ENCODE measurements at regions not wholly inside any gene's neighbourhood (a gene's known extent, or its start where the extent isn't known, plus 50 kb on each side); places are given as distances from the start of the nearest gene placed in this dataset.
A peak's percentile ranks its signal among the peaks of the same experiment; 100 is the strongest.
"Not testable (repeated sequence)": the region's sequence is repeated elsewhere in the genome, so short reads cannot be mapped to it uniquely, and the experiment has no call there.

DNA sequence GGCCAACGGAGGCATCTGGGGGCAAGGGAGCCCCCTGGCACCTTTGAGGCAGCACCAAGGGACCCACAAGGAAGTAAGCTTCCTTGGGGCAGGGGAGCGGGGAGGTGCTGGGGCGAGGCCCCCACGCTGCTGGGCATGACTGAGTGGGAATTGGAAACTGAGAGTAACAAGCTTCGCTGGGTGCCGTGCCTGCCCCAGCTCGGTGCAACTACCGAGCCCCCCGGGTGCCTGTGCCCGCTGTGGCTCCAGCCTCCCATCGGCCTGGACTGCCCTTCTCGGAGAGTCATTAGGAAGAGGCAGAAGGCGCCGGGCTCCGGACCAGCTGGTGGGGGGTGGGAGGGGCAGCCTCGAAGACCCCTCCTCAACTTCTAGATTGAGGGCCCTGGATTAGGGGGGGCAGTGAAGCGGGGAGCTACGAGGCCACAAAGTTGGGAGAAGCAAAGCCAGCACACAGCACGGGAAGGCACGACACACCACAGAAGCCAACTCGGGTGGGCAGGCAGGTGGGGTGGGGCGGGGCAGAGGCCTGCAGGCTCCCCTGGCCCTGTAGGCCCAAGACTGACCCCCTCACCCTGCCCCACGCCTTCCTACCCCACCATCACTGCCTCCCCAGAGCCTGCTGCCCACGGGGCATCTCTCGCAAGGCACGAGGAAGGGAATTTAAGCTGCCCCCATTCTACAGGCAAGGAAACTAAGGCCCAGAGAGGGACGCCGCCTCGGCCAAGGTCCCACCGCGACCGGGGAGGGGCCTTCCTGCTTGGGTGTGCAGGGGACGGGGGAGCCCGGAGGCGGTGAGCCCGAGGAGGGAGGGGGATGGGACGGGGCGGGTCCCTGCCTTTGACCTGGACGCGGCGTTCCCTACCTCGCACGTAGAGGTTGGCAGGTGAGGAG is 83.2 kb downstream of the PTPRS start:
- no peak for DNase-seq

DNA sequence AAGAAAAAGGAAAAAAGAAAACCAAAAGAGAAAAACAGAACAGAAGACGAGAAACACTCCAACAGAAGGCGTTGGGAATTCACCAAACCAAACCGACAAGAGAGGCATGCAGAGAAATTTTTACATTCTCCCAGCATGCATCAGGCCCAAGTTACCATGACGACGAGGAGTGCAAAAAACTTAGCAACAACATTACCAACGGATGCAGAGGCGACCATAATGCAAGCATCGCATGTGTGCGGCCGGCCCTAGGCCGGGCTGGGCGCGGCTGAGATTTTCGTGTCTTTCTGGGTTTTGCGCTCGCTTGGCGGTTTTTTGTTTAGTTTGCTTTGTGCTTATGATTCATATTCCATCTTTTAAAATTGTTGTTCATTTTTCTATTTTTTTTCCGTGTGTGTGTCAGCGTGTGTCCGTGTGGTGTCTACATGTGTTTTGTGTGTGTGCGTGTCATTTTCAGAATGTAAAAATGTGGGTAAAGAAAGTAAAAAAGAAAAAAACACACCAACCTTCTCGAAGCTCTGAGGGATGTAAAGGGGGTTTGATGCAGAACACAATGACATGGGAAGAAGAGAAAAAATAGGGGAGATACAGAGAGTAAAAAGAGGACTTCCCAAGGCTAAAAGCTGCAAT is 84.9 kb downstream of the PTPRS start:
- no peak for DNase-seq

DNA sequence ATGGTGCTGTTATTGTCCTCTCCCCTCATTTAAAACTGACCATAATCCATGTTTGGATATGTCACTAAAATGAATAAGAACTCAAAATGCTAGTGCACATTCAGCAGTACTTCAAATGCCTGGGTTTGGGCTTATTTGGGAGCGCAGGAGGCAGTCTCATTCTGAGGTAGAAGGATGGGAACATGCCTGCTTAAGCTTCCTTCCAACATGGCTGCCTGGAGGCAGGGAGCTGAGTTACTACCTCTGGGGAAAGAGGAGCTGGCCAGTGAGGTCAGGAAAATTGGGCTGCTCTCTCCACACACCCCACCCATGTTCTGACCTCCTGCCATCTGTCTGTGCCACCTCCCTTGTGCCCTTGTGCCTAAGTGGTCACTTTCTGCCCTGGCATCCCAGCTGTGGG is 85.7 kb downstream of the PTPRS start:
- DNase-seq = no peak

DNA sequence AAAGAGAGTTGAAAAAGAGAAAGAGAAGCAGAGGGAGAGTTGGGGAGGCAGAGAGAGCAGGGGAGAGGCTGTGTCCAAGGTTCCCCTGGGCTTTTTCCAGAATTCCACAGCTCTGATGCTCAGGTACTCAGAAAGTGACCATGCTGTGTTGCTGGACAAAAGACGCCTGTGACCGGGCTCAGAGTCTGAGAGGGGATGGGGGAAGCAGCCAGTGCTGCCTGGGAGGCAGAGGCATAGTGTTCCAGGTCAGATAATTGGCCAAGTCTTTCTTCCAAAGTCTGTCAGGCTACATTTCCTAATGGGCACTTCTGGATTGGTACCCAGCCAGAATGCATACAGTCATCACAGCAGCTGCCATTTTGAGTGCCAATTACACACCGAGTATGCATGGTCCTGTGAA is 86.1 kb downstream of the PTPRS start:
- DNase-seq = no peak

DNA sequence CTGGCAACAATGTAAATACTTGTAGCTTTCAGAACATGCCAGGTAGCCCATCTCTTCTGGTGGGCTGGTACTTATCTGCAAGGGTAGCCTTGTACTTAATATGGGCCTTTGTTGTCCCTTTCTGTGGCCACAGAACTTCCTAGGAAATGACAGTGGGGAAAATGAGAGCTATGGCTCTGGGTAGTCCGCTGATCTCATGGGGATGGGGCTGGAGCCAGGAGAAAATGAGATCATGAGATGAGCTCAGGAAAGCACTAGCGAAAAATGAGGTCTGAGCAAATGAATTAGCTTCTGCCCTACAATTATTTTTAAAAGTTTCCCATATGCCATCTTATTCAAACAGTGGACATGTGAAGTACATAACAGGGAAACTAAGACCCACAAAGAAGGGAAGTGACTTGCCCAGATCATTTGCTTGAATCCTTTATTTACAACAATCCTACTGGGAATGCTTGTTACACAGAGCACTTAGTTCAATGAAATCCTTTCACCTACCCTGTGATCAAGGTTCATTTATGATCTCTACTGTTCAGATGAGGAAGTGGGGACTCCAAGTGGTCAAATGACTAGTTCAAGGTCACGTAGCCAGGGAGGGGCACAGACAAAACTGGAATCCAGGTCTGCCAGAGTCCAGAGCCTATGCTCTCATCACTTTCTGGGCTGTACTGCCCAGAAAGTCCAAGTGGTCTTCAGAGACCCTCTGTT is 87.1 kb downstream of the PTPRS start:
- no peak for DNase-seq

DNA sequence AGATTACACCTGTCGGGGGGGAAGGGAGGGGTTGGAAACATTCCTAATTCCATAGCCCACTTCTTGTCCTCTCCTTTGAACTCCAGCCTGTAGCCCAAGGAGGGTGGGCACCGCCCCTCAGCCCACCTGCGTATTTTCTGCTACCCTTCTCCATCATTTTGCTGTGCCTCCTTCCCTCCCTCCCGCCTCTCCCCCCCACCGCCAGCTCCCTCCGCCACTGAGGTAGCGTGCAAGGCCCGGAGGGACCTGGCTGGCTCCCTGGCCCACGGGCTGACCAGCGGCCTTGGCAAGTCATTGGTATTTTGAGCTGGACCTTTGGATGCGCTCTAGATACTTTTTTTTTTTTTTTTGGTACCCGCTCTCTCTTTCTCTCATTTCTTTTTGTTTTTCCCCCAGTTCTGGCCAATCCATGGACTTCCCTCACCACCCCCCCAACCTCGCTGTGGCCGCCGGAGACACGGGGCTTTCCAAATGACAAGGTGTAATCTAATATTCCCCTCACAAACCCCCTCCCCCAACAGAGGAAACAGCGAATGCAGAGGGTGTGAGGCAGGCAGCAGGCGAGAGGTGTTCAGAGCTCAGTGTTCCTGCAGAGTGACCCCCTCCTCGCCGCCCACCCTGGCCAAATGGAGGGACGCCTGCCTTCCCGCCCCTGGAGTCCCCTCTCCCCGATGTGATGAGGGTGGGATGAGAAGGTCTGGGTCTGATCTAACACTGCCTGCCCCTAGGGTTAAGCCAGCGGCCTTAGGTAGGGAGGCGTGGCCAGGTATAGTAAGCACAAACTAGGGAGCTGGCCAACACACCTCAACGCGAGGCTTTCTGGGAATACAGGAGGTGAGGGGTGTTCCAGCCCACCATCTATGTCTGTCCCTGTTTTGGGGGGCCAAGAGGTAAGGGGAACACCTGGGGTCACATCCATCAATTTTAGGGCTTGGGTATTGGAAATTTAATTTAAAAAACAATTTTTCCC is 89.2 kb downstream of the PTPRS start:
- DNase-seq = no peak

DNA sequence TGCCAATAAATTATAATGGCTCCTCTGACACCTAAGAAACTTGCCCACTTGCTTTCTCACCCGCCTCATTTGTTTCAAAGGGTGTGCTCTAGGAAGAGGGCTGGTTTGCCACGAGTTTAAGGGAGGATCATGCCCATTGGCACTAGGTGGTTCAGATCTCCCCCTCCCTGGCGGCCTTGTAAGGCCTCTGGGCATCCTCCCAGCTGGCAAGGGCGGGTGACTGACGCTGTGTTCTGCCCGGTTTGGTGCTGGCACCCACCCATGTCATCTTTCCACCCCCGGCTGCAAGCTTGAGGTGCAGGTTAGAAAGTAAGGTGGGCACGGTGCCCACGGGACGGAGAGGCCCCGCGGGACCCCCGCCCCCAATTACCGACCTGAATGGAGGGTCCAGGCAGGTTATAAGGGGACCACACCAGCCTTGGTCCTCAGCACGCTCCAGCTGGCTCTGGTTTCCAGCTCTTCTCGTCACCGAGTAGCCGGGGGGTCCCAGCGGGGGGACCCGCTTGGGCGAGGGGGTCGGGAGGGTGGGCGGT is 90.4 kb downstream of the PTPRS start:
- DNase-seq = no peak

DNA sequence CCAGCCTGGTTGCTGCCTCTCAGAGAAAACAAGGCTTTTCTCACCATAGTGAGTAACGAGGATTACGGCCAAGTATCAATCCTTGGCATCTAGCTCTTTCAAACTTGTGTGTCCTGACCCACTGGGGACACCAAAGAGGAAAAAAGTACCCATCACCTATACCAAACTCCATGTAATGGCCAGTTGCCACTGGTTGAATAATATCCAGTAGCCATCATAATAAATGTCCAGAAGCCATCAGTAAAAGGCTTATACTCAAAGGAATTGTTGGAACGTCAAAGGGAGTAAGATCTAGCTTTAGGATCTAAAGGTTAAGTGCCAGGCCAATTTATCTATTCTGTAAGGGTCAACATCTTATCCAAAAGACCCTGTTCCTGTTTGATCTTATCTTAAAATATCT is 91.1 kb downstream of the PTPRS start:
- no peak for DNase-seq

DNA sequence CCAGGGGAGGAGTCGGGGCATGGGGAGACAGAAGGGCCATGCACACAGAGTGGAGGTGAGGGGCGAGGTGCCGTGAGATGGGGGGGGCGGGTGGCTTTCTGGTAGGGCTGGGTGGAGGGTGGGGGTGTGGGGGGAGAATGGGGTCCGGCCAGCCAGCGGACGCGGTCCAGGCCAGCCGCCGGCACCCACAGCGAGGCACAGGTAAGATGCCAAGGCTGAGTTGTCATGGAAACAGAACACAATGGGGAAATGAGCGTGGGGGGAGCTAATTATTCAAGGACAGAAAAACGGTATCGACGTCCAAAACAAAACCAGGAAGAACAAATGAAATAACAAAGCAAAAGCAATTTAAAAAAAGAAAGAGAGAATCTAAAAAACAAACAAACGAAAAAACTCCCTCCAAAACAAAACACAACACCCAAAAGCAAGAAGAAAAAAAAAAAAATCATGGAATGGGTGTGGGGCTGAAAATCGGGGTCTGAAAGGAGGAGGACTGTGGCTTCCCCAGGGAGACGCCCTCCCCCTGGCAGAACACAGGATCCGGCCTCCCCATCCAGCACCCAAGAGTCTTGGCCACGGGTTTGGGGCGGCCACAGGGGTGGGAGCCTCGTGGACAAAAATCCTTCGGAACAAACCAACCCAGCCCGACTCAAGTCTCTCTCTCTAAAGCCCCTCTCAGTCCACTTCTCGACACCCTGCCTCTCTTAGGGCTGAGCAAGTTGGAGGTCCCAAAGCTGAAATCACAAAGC is 92.5 kb downstream of the PTPRS start:
- peak; percentile 35 for DNase-seq

DNA sequence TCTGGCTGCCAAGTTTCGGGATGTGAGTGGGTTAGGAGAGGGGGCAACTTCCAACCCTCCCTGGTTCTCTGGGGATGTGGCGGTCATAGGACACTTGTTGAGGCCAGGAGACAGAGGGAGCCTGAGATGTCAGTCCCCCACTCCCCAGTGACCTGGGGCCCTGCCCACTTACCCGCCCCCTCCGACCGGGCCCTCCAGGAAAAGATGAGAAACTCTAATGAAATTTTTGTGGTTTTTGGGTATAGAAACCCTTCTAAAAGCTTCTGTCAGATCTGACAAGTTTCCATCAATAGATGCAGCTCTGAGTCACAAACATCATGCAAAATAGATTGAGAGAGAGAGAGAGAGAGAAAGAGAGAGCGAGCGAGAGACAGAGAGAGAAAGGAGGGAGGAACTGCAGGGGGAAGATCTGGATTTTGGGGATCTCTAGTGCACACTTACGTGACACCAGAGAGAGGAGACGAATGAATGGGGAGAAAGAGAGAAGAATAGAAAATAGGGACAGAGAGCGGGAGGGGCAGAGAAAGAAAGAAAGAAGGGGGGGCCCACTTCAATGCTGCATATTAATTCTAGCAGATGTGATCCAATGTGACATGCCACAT is 94.0 kb downstream of the PTPRS start:
- DNase-seq = no peak

DNA sequence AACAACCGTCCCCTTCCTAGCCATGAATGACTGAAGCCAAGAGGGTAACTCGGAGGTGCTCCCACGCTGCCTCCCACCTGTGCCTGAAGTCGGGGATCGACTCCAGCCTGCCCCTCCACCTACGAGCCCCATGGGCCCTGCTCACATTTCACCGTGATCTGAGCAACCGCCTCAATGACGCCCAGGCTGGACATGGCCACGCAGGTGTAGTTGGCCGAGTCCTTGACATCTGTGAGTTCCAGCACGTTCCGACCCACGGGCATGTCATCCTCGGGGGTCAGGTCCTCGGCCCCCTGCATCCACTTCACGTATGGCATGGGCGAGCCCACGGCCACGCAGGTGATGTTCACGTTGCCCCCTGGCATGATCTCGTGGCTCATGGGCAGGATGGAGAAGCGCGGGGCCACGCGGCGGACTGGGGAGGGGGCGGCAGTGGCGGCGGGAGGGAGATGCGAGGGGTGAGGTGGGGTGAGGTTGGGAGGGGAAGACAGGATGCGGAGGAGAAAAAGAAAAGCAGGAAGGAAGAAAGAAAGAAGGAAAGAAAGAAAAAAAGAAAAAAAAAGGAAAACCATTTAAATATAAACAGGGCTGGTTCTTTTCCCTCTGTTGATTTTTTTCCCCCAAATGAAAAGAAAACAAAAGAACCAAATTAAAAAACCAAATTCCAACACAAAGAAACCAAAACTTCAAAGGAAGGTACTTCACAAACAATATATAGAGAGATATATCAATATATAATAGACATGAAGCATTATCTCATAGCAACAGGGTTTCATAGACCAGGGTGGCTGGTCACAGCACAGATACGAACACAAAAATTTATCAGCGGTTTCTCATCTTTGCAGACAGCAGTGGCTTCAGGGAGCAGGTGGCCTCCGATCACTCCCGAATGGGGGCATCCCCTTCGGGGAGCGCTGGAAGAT is 94.7 kb downstream of the PTPRS start:
- no peak for DNase-seq

DNA sequence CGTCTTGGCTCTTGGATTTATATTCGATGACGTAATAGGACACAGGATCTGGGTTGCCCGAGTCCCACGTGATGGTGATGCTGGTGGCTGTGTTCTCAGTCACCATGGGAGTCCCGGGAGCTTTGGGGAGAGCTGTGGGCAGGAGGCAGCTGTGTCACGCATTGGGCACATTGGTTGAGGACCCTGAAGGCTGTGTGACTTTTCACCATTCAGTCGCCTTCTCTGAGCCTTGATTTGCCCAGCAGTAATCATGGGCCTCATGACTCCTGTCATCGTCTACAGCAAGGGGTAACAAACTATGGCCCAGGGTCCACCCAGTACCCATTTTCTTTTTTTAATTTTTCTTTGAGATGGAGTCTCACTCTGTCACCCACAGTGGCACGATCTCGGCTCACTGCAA is 96.3 kb downstream of the PTPRS start:
- no peak for DNase-seq

DNA sequence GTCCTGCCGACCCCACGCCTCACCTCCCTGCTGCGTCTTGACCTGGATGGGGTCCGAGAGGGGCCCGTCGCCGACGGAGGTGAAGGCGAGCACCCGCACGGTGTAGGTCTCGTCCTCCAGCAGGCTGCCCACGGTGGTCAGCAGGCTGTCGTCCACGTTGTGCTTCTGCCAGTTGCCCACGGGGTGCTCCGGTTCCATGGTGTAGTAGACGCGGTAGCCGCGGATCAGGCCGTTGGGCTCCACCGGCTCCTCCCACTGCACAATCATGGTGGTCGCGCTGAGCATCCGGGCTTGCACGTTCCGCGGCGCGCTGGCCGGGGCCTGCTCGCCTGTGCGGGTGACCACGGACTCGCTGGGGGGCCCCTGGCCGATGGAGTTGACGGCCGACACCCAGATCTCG is 96.7 kb downstream of the PTPRS start:
- DNase-seq = no peak

DNA sequence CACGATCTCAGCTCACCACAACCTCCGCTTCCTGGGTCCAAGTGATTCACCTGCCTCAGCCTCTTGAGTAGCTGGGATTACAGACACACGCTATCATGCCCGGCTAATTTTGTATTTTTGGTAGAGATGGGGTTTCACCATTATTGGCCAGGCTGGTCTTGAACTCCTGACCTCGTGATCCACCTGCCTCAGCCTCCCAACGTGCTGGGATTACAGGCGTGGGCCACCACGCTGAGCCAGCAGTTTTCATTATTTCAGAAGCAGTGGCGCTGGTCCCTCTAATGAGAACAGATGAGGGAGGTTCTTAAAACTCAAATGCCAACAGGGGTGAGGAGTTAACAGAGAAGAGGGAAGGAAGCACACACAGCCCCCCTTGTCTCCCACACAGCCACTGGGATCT is 98.7 kb downstream of the PTPRS start:
- DNase-seq = not testable (repeated sequence)

DNA sequence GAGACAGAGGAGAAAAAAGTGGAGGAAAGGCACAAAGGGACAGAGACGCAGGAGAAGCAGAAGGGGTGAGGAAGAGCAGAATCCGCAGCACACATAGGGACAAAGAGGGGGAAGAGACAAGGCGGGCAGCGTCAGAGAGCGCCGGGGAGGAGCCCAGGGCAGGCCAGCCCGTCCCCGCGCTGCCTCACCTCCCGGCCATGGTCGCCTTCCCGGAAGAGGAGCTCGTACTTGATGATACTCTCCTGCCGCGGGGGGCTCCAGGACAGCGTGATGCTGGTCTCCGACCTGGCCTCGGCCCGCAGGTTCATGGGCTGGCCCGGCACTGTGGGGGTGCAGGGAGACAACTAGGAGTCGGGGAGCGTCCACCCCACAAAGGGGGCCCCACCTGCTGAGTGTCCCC is 100.6 kb downstream of the PTPRS start:
- DNase-seq = no peak

DNA sequence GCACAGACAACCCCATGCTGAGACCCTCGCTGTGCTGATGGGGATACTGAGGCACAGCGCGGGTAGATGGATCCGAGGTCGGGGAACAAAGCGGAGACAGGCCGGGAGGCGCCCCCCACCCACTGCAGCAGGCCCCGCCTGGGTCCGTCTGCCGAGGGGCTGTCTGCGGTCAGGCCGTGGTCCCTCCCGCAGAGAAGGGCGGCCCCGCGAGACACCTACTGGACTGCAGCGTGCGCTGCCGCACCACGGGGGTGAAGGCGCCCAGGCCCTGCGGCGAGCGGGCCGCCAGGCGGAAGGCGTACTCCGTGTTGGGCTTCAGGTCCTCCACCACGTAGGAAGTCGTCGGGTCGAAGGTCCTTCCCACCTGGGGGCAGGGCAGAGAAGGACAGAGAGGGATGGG is 101.9 kb downstream of the PTPRS start:
- no peak for DNase-seq

DNA sequence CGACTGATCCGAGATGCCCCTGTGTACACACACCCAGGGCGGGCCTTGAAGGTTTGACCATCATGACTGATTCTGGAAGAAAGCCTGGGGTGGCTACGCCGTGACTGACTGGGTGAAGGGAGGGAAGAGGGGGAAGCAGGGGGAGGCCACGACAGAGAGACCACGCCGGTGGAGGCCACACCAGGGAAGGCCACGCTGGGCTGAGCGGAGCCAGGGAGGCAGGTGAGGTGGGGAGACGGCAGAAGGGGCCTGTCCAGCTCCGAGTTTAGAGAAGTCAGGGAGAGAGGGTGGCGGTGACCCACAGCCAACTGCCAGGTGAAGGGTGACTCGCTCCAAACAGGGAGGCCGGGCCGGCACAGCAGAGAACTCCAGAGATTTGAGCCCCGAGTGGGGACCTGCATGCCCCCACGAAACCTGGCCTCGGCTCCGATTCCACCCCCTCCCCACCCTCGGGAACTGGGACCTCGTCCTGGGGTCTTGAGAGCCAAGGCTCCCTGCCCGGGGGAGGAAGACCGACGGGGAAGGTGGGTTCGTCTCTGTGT is 102.6 kb downstream of the PTPRS start:
- DNase-seq = no peak

DNA sequence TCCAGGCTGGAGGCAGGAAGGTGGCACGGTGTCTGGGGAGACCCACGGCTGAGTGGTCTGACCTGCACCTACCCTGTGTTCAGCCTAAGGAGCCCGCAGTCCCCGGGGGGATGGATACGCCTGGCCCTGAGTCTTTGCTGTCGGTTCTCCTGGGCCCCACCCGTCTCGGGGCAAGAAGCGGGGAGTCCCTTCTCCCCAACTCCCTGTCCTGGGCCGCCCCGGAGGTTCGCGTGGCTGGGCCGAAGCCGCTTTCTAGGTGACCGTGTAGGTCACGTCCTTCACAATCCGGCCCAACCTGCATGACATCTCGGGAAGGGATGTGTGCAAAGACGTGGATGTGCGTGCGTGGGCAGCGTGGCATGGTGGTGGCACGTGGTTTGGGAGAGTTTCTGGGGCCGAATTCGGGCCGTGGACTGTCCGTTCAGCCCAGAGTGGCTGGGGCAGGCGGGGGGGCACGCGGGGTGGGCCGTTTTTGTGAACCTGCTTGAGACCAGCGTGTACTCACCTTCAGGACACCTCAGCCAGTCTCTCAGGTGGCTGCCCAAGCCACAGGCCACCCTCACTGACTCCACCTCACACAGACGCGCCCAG is 103.3 kb downstream of the PTPRS start:
- DNase-seq = no peak

DNA sequence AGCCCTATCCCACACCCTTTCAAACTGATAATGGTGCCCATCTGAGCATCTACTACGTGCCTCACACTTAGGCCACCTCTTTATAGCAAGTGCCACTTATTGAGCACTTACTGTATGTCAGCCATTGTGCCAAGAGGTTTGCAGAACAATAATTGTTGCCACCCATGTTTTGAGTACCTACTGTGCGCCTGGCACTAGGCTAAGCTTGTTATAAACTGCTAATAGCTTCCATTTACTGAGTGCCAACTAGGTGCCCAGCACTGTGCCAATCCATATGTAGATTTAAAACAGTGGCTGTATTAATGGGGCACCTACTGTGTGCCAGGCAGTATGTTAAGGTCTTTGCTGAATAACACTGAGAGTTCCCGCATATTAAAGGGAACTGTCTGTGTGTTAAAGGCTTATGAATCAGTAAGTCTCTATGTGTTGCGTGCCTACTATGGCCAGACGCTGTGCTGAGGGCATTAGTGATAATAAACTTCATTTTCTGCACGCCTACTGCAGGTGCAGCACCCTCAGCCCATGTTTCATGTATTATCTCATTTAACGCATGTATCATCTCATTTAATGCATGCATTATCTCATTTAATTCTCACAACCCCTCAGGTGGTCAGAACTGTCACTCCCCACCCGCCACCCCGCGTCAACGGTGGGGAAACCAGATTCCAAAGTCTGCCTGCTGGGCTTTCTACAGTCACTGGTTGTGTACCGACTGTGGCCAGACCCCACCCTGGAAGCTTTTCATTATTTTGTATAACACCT is 105.0 kb downstream of the PTPRS start:
- no peak for DNase-seq

Data from NCI-H748 treated with DMSO at 0.1 percent for 48 hours (cell line).